Activated CD4-positive, CD25-positive, alpha-beta regulatory T cell treated with anti-CD3 and anti-CD28 coated beads, Interleukin-2, amount 50 U/mL, for 72 hours (primary cell): ENCODE measurements at regions not wholly inside any gene's neighbourhood (a gene's known extent, or its start where the extent isn't known, plus 50 kb on each side); places are given as distances from the start of the nearest gene placed in this dataset.
"Not testable (repeated sequence)": the region's sequence is repeated elsewhere in the genome, so short reads cannot be mapped to it uniquely, and the experiment has no call there.

Experiments used
- DNase-seq: peaks from one replicate; pipeline ENCODE4 v3.0.0; 2021

DNA sequence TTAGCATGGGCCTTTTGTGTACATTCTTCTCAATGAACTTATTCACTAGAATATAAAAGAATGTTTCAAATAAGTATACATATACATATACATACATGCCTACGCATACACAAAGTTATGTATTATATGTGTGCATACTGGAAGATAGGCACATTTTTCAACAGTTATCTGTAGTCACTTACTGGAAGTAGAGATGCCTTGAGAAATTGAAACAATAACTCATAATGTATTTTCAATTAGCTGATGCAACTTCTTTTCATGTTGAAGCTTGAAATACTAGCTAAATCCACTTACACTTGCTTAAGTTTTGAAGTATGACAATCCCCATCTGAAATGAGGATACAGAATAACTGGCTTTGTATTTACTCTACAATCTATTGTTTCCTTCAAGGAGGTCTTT is 469.0 kb upstream of the PTGER4 start:
- DNase-seq: no peak

- no peak for DNase-seq
Measured at GRCh38 chr5:40206030-40206429, 473.7 kb upstream of the PTGER4 start.

DNA sequence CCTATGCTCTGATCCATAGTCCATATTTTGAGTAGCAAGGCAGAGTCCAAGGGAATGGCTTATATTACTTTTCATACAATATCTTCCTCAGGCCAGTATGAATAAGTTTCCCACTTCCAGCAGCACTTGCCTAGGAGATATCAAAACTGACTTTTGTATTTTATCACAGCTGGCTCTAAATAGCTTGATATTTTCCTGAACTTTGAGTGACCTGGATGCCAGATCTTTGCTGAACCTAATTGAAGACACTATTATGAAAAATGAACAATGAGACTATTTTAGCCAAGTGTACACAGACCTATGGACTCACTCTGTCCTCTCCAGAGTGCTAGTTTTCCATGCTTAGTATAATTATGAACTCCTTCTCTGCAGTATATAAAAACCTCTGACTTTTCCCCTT is 475.6 kb upstream of the PTGER4 start:
- DNase-seq: no peak

DNA sequence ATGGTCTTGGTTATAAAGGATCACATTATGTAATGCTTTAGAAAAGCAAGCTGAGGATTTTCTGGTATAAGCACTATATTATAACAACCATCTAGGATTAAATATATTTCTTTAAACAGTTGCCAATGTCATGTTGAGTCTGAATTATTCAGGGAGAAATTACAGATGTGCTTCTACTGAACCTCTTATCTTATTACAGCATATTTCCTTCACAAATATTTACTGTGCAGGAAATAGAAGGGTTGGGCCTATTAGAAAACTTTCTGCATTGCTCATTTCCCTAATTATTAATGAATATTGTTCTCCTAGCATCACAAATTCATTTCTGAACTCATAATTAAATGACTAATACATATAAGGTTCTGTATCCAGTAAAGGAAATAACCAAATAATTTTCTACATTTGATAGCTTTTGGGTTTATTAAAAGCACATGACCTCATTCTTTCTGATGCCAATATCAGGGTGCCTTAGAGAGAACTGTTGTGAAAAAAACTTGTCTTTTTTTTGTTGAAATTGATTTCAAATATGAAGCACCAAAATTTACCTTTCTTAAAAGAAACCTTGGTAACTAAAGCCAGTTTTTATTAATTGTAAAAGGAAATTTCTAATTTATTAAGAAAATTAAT is 476.8 kb upstream of the PTGER4 start:
- DNase-seq: no peak

GRCh38 chr5:40198736-40199135 is 481.0 kb upstream of the PTGER4 start:
- DNase-seq: no peak

DNA sequence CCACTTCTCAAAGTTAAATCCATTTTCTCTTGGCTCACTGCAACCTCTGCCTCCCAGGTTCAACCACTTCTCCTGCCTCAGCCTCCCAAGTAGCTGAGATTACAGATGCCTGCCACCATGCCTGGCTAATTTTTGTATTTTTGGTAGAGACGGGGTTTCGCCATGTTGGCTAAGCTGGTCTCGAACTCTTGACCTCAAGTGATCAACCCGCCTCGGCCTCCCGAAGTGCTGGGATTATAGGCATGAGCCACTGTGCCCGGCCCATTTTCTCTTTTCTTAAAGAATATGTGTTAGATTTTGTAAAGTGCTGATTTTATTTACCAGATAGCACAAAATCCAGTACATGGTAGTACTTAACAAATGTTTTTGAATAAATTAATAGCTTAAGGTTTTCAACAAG is 484.1 kb upstream of the PTGER4 start:
- not testable (repeated sequence) for DNase-seq

DNA sequence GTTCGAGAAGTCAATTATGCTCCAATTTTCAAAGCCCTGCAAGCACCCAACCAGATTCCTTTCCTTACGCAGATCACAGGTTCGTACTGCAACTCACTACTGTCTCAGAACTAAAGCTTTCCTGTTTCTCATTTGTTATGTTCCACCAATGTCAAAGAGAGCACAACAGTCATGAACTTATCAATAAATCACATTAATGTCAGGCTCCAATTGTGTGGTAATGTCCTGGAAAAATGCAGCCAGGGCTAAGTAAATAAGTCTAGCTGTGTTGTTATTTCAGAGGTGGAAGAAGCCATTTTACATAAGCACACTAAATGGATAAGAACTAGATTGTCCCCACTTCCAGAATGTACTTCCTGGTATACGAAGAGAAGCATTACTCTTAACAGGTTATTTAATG is 488.6 kb upstream of the PTGER4 start:
- DNase-seq: no peak

DNA sequence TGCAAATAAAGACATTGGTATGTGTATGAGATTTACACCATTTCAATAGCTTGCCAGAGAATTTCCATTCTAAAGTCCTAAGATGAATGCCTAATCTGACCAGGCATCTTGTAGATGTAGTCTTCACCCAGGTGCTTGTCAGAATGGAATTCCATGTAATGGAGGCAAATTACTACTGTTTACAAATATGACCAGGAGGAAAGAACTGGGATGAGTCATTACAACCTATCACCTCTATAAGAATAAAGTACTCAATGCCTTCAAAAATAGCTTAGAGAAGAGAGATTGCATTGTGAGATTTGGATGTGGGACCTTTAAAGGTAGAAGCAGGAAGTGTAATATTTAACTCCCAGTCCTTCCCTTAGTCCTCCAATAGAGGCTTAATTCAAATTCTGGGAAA is 507.0 kb upstream of the PTGER4 start:
- no peak for DNase-seq

DNA sequence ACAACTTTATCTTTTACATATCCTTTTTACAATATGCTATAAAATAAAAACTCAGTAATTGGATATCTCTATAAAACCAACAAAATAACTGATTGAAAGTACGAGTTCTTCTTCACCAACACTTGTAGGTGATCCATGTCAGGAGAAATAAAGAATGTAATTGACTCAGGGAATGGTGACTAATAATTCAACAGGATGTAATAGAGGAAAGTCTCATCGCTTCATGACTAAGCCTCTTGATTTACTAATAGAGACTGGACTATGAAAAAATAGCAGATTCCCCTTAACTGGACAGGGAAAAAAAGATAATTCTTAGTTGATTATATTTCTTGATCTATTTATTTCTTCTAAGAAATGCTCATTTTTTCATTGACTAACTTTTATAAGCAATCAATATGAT is 507.7 kb upstream of the PTGER4 start:
- no peak for DNase-seq

DNA sequence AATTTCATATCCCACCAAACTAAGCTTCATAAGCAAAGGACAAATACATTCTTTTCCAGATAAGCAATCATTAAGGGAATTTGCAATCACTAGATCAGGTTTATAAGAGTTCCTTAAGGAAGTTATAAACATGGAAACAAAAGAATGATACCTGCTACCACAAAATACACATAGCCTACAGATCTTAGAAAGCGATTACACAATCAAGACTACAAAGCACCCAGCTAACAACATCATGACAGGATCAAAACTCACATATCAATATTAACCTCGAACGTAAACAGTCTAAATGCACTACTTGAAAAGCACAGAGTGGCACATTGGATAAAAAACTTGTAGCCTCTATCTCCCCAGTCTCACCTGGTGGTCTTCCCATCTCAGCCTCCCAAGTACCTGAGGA is 512.4 kb upstream of the PTGER4 start:
- no peak for DNase-seq

DNA sequence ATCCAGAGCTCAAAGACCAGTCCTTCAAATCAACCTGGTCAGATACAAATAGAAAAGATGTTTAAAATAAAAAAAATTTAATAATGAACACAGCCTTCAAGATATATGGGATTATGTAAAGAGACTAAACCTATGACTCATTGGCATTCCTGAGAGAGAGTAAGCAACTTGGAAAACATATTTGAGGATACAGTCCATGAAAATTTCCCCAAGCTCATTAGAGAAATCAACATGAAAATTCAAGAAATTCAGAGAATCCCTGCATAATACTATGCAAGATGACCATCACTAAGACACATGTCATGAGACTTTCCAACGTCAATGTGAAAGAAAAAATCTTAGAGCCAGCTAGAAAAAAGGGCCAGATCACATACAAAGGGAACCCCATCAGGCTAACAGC is 512.9 kb upstream of the PTGER4 start:
- DNase-seq: no peak

GRCh38 chr5:40165789-40166728 is 513.7 kb upstream of the PTGER4 start:
- DNase-seq: no peak

GRCh38 chr5:40165106-40165788 is 514.5 kb upstream of the PTGER4 start:
- no peak for DNase-seq

GRCh38 chr5:40160435-40160834 is 519.3 kb upstream of the PTGER4 start:
- no peak for DNase-seq

DNA sequence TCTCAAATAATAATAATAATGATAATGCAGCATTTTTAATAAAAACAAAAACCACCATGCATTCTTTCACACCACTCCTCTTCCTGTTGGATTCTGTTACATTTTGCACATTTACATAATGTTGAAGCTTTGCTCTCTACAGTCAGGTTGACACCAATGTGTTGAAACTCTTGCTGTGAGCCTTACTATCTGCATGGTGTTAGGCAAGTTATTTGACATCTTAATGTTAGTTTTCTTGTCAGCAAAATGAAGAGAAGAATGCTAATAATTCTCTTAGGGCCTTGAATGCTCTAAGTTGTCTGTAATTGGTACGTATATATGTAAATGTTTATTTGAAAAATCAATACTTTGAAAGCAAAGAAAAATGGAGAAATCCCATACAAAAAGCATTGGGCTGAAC is 525.5 kb upstream of the PTGER4 start:
- DNase-seq: no peak

DNA sequence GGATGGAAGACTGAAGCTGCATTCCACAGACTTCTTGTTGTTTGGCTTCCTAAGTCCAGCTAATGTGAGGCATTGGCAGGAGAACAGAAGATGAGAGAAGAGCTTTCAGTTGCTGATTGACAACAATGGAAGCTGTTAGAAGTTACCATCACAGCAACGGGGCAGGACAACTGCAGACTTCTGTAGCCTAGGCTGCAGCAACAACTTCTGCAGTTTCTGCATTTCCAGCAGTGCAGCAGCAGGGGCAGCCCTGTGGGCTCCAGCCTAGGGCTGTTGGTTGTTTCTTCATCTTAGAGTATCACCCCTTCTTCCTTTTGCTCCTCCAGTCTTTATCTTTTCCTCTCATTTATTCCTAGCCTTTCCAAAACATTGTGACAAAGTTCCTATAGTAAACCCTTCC is 528.8 kb upstream of the PTGER4 start:
- no peak for DNase-seq

GRCh38 chr5:40141896-40142295 is 537.8 kb upstream of the PTGER4 start:
- DNase-seq: no peak

DNA sequence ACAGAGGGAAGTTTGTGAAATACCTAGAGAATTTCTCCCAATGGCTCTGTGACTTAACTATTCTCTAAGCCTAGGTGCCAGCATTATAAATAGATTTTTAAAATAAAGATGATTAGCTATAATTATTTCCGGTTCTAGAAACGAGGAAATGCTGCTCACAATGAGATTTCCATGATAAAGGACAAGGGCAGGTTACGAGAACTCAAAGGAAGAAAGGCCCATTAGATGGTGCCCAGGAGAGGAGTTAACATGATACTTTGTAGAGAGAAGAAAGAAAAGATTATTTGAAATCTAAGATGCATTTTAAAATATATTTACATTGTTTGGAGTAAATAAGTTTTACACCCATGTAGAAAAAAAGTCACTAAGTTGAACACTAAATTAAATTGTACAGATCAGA is 538.3 kb upstream of the PTGER4 start:
- no peak for DNase-seq

- DNase-seq: no peak
Measured at GRCh38 chr5:40137223-40137622, 542.5 kb upstream of the PTGER4 start.

- DNase-seq: no peak
Measured at GRCh38 chr5:40134883-40135520, 544.7 kb upstream of the PTGER4 start.

DNA sequence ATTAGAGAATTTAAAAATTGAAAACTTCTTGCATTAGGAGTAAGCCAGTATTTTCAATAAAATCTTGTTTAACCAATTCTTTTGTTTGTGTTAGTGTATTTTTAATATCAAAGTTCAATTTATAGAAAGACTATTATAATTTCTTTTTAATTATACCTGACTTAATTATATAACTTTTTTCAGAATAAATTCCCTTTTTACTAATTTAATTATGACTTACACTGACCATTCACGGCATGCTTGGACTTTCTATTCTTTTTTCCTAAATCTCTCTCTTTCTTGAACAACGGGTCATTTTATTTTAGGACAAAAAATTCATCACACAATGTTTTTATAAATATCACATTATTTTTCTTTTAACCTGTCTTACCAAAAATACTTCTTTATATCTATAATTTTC is 555.3 kb upstream of the PTGER4 start:
- DNase-seq: no peak

DNA sequence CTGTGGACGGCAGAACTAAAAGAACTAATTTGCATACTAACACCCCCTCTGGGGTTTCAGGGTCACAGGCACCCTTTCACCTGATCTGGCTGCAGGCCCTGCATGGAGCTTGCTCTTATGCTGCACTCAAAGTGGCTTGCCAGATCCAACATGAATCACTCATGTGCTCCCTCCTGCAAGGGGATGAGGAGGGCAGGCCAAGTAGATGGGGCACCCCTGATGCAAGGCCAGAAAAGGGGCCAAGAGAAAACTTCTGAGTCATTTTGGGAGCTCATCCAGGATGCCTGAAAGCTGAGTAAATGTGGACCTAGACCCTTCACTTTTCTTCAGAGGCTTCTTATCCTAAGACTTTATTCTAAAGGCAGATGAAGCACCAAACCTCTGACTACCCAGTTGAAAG is 558.5 kb upstream of the PTGER4 start:
- DNase-seq: no peak

DNA sequence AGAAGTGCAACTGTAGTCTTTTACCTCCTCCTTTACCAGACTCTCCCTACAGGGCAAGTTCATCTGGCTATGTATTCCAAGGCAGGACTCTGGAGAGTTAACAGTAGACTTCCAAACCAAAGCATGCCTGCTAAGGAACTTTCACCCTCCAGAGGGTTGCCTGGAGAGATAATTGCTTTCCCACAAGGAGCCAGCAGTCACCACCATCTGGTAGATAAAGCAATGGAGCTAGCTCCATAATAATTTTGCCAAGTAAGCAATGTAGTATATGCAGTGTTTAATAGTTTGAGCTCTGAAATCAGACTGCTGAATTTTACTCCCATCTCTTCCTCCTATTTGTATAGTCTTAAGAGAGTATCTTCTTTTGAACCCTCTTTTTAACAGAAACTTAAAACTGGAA is 566.8 kb upstream of the PTGER4 start:
- no peak for DNase-seq

DNA sequence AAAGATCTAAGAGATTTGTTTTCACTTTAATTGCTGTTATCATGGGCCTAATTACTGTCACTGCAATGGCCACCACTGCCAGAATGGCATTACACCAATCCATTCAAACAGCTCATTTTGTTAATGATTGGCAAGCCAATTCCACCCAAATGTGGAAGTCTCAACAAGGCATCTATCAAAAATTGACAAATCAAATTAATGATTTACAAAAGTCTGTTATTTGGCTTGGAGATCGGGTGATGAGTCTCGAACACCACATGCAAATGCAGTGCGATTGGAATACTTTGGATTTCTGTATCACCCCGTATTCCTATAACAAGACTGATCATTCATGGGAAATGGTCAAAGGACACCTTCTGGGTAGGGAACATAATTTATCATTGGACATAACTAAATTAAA is 568.7 kb upstream of the PTGER4 start:
- not testable (repeated sequence) for DNase-seq
